H1 (cell line): ENCODE measurements at regions not wholly inside any gene's neighbourhood (a gene's known extent, or its start where the extent isn't known, plus 50 kb on each side); places are given as distances from the start of the nearest gene placed in this dataset.

Source experiments
- CREB1 ChIP-seq: IDR thresholded peaks from 2 replicates; pipeline ENCODE4 v1.6.1; 2012; ENCODE audit warnings: inconsistent platforms
- EZH2 ChIP-seq: fragments of 200-600 bp; sonication (generic); IDR thresholded peaks from 2 replicates; pipeline ENCODE4 v1.7.1; 2012; ENCODE audit warnings: low read depth, mild to moderate bottlenecking, moderate library complexity, low read length, inconsistent platforms; ENCODE audit not compliant: severe bottlenecking
- GABPA ChIP-seq: IDR thresholded peaks from 2 replicates; pipeline ENCODE4 v1.6.1; 2011; ENCODE audit warnings: mild to moderate bottlenecking, low read length, moderate library complexity, borderline replicate concordance; ENCODE audit not compliant: insufficient read depth
- HDAC6 ChIP-seq: IDR thresholded peaks from one replicate; pipeline ENCODE4 v1.7.1; 2012; ENCODE audit warnings: low read depth, mild to moderate bottlenecking, inconsistent platforms, low read length, moderate library complexity
- KDM1A ChIP-seq: fragments of 200-600, 300-600 bp; sonication (generic); IDR thresholded peaks from 2 replicates; pipeline ENCODE4 v1.7.1; 2016; ENCODE audit warnings: mild to moderate bottlenecking, low read length, borderline replicate concordance
- POLR2A ChIP-seq, 2 experiments: IDR thresholded peaks; 1 replicate in 1 of 2; 2 replicates in 1 of 2; pipeline ENCODE4 v1.6.1; 2011; ENCODE audit warnings: low read depth in 2 of 2, low read length in 2 of 2, mild to moderate bottlenecking in 2 of 2; ENCODE audit errors: control extremely low read depth in 1 of 2
- RAD21 ChIP-seq, 2 experiments: IDR thresholded peaks in 1 of 2; conservative IDR thresholded peaks in 1 of 2; 2 replicates each; pipeline ENCODE4 v1.6.1; 2011; ENCODE audit warnings: low read depth in 2 of 2, low read length in 2 of 2, improper control_type of control experiment in 1 of 2, inconsistent platforms in 1 of 2, mild to moderate bottlenecking in 1 of 2, moderate library complexity in 1 of 2
- RNF2 ChIP-seq: fragments of 200-900, 300-1000 bp; sonication (generic); IDR thresholded peaks from 2 replicates; pipeline ENCODE4 v1.7.1; 2016; ENCODE audit warnings: borderline replicate concordance, low read depth, mild to moderate bottlenecking, antibody characterized with exemption, low read length; ENCODE audit not compliant: poor library complexity, severe bottlenecking; ENCODE audit errors: missing control alignments
- TCF12 ChIP-seq: IDR thresholded peaks from 2 replicates; pipeline ENCODE4 v1.6.1; 2011; ENCODE audit warnings: low read depth, mild to moderate bottlenecking, low read length
- TF ChIP-seq, protein P1 (sequence below), 3 experiments: IDR thresholded peaks; 1 replicate in 2 of 3; 2 replicates in 1 of 3; pipeline versions ENCODE4 v1.5.1 to v1.6.1; 2011; ENCODE audit warnings: low read length in 3 of 3, mild to moderate bottlenecking in 3 of 3, inconsistent platforms in 2 of 3, low read depth in 1 of 3, moderate library complexity in 1 of 3; ENCODE audit not compliant: insufficient read depth in 1 of 3; ENCODE audit errors: control extremely low read depth in 1 of 3

DNA sequence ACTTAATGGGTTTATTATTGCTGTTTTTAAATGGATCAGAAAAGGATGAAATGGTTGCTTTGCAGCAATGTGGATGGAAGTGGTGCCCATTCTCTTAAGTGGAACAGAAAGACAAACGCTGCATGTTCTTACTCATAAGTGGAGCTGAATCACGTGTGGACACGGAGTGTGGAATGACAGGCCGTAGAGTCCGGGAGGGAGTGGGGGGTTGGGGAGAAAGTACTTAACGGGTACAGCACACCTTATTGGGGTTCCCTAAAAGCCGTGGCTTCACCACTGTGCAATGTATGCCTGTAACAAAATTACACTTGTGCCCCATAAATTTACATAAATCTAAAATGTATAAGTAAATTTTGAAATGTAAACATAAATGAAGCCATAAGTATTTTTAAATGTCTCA, 64.0 kb upstream of the CTDP1 start:
- TF ChIP-seq TCF12 (no peak), RAD21 (IDR thresholded peaks at IDR 0.05 in 1 of 2, conservative IDR thresholded peaks at IDR 0.05 in 1 of 2; ENCODE audit: low read depth in 2 of 2, low read length in 2 of 2) (no peak), HDAC6 (no peak), GABPA (no peak), CREB1 (no peak), POLR2A (IDR thresholded peaks at IDR 0.05; ENCODE audit: control extremely low read depth in 1 of 2, low read depth in 2 of 2, low read length in 2 of 2) (no peak), EZH2 (no peak), RNF2 (no peak), KDM1A (no peak)
- TF ChIP-seq, protein P1, sequence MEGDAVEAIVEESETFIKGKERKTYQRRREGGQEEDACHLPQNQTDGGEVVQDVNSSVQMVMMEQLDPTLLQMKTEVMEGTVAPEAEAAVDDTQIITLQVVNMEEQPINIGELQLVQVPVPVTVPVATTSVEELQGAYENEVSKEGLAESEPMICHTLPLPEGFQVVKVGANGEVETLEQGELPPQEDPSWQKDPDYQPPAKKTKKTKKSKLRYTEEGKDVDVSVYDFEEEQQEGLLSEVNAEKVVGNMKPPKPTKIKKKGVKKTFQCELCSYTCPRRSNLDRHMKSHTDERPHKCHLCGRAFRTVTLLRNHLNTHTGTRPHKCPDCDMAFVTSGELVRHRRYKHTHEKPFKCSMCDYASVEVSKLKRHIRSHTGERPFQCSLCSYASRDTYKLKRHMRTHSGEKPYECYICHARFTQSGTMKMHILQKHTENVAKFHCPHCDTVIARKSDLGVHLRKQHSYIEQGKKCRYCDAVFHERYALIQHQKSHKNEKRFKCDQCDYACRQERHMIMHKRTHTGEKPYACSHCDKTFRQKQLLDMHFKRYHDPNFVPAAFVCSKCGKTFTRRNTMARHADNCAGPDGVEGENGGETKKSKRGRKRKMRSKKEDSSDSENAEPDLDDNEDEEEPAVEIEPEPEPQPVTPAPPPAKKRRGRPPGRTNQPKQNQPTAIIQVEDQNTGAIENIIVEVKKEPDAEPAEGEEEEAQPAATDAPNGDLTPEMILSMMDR (IDR thresholded peaks at IDR 0.05; ENCODE audit: control extremely low read depth in 1 of 3, insufficient read depth in 1 of 3, low read depth in 1 of 3, low read length in 3 of 3): no peak
